NAMALWA (cell line): ENCODE measurements at regions not wholly inside any gene's neighbourhood (a gene's known extent, or its start where the extent isn't known, plus 50 kb on each side); places are given as distances from the start of the nearest gene placed in this dataset.

Source experiments
- DNase-seq: peaks from one replicate; pipeline ENCODE4 v3.0.0-alpha.2; 2015; ENCODE audit warnings: low spot score

DNA sequence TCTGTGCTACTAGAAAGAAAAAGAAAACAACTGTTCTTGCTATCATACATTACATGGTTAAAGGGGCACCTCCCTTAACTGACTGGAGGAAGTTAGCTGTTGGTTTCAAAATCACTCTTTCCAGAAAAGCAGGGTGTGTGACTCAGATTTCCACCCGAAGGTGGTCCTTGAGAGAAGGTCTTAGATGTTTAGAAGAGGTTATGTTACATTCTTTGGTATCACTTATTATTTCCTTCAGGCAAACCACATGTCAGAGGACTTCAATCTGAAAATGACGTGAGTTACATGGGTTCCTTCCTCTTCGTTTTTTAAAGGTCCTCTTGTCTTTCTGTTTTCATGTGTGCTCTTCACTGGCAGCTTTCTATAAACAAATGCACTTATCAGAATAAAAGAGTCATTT, 307.9 kb upstream of the CBLB start:
- peak; percentile 15 for DNase-seq

DNA sequence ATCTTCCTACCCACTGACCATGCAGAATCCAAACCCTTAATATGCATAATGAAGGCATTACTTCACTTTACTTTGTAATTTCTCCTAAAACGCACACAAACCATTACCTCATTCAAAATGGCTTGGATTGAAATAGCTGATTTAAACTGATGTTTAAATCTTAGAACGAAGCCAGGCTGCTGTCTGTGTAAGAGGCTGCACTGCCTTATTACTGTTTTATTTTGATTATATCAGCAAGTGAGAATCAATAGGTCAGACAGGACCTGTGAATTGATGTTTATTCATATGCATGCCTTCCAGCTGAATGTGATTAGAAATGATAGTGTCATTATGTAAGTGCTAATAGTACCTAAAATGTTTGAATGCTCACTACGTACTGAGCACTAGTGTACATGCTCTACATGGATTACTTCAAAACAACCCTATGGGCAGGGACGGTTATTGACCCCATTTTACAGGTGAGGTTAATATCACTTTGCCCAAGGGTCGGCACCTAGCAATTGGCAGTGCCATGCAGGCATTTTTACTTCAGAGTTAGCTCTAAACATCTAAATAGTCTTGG, 314.2 kb upstream of the CBLB start:
- no peak for DNase-seq

DNA sequence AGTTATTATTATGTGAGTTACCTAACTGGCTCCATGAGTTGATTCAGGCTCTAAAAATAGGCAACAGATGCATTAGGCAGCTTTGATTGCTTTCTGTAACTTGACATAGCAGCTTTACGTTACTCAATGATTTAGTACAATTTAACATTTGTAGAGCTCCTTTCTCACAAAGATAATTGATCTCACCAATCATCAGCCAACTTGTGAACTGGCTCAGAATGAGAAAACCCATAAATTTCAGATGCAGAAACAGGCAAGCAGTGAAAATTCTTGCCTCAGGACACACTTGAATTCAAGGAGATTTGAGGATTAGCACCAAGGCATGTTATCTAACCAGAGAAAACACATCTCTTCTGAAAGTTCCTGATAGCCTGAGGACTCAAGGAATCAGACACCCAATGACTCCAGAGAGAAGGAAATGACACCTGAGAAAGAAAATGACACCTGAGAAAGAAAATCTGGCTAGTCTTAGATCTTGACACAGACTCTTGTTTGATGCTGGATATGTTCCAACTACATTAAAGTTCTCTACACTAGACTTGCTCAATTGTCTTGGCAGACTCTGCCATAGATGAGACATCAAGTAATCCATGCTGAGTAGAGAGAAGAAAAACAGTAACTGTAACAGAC, 315.1 kb upstream of the CBLB start:
- no peak for DNase-seq

DNA sequence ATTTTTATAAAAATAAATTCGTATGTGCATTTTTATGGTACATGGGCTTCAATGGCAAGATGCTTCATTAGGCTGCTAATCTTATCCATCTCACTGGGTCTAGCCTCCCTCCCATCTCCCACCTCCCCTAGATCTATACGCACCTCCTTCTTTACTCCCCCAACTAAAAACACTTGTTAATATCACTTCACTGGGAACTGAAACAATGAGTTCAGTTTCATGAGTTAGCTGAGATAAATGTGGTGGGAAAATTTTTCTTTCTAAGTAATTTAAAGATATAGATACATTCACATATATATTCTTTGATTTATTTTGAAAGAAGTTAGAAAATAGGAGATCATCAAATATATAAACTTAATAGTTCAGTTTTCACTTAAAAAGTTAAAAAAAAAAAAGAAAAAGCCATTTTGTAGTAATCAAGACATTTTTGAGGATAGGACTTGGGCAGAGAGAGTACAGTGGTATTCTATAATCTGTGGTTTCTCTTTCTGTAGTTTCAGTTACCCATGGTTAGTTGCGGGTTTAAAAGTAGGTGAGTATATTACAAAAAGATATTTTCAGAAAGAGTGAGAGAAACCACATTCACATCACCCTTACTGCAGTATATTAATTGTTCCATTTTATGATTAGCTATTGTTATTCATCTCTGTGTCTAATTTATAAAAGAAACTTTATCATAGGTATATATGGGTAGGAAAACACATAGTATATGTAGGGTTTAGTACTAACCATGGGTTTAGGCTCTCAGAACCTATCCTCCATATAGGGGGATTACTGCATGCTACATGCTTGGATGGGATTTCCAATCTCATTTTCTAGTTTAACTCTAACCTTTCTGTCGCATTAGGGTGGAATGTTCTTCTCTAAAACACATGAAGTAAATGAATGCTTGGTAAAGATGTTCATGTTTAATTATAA, 316.0 kb upstream of the CBLB start:
- DNase-seq: no peak

DNA sequence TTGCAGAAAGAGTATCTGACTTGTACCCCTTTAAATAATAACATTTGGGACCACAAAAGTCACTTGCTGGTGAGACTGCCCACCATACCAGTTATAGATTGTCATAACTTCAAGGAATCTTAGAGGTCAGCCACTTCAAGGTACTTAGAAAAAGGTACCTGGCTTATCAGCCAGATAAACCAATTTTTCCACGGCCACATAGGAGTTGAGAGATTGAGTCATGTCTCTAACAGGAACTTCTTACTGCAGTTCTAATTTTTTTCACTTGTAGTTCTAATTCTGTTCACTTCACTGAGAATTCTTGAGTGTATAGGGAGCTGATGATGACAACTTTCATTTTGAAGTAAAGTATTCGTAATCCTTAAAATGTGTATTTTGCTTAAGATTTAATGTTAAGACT, 317.1 kb upstream of the CBLB start:
- no peak for DNase-seq

DNA sequence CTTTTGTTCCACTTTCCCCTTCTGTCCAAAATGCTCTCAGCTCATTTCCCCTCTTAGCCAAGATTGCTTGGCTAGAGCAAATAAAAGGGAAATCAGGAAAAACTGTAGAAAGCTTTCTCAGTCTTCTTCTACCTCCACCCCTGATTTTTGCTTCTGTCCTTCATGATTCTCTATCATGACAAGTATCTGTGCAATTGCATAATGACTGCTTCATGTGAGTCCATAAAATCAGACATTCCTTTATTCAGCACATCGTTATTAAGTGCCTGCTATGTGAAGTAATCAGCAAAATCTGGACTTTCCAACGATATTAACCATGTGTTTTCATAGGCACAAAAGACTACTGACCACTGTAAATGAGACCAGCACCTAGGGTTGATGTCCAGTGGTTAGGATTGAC, 321.5 kb upstream of the CBLB start:
- no peak for DNase-seq

DNA sequence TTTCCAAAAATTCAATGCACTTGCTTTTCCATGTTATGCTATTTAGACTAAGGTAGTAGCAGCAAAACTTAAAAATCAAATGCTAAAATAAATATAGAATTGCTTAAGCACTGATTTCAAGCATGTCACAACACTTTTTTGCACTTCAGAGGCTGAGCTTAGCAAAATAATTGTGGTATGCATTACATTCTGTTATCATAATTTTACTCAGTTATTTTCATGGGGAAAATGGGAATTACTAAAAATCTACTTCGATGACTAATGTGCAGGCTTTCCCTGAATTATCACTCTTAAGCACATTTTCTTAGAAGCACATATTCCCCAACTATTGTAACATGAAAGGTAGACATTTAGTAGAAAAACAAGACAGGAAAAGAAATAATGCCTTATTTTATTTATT, 322.4 kb upstream of the CBLB start:
- no peak for DNase-seq

DNA sequence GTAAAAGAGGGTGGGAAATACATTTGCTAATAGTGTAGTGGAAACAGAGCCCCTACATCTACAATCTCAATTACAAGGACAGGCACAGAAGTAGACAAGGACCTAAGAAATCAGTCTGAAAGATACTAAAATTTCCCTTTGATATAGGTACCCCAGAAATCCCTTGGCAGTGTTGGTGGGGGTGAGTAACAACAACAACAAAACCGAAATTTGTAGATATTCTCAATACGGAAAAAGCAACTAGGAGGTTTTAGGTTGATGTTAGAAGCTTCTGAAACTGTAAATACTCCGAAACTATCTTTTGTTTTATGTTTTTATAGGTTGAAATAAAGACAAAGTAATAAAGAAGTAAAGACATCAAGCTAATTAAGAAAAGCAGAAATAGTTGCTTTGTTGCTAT, 323.1 kb upstream of the CBLB start:
- DNase-seq: no peak

DNA sequence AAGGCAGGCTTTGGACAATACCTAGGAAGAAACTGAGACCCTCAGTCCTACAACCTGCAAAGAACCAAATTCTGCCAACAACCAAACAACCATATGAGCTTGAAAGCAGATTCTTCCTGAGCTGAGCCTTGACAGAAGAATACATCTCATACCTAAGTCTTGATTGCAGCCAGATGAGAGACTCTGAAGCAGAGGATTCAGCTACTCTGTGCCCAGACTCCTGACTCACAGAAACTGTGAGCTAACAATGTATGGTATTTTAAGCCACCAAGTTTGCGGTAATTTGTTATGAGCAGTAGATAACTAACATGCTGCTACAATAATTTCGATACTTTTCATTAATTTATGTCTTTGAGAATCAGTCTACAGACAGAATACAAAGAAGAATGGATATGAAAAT, 325.1 kb upstream of the CBLB start:
- no peak for DNase-seq

DNA sequence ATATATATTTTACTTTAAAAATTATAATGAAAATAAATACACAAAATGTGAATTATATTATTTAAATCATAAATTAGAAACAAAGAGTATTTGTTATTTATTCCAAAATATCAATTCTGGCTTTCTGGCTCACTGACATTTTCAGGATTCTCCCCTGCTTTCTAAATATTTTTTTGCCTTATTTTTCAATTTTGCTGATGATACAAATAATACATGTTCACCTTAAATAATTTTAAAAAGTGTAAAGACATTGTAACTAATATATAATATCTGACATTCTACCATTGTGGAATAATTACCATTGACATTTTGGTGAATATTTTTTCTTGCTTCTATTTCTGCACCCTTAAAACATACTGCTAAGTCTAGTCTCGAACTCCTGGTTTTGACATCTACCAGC, 325.9 kb upstream of the CBLB start:
- DNase-seq: no peak

DNA sequence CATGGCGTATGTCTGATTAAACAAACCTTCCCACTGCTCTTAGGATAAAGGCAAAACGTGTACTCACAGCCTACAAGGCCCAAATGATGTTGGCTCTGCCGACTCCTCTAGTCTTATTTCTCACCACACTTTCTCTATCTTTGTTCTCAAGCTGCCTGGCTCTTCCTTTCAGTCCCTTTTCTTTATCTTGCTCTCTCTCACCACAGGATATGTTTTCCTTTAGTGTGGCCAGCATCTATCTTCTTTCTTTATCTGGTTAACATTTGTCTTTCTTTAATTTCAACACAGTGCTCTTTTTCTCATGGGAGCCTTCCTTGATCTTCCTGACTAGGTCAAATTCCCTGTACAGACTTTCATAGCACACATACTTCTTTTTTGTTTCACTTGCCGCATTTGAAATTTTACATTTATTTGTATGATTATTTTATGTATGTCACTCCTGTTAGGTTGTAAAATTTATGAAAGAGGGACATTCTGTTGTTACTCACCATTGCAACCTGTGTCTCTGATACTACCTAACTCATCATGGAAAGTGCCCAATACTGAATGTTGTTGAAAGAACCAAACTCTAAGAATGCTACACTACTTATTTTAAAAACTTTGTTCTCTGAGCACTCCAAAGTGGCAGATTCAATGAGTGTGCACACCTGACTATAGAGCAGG, 328.9 kb upstream of the CBLB start:
- no peak for DNase-seq

DNA sequence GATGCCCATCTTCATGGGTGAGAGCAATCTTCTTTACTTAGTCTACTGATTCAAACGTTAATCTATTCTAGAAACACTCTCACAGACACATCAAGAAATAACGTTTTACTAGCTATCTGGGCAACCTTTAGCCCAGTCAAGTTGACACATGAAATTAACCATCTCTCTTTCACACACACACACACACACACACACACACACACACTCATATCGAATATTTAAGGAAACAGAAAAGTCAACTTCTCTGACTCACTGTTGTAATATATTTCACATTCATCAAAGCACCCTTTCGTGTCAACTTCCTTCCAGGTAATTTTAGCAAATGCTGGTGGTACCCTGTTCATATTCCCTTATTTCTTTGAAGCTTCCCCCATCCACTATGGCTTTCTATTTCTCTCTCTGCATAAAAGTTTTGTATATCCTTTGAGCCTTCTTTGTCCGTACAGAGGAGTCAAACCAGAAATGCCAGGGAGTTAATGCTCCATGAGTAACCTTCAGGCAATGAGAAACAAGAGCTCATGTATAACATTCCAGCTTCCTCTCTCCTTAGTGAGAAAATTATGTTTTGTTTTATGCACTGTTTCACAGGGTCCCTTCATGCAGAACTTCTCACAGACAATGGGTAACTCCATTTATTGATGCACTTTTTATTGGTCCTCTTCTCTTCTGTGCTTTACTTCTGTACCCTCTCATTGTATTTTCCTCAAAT, 335.5 kb upstream of the CBLB start:
- DNase-seq: no peak

DNA sequence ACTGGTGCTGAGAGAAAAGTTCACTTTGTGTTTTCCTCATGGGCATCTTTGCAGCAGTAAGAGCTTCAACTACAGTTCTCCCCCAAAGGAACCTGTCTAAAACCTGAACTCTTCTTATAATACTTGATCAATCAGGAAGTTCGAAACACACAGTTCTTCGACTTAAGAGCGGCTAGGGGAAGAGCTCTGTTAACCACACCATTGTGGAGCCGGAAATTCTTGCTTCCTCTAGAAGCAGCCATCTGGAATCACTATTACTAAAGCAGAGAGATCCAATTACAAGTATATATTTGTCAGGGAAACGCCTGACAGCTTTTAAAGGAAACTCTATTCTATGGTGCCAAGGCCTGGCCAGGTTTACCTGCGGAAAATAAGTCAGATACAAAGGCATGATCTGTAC, 337.3 kb upstream of the CBLB start:
- no peak for DNase-seq

DNA sequence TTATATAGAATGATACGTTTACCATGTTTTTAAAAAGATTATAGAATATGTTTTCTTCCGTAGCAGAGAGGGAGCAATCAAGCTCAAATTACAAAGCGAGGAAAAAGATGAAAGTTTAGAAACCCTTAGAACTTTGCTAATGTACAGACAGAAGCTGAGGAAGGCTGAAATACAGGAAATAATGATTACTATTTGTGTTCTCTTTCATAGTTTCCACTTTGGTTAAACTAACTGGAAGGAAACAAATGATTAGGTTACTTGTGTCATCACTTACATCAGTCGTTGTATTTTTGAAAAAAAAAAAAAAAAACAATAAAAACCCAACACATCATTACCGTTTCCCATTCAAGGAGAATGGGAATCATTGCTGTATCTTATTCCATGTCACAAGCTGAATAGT, 337.8 kb upstream of the CBLB start:
- no peak for DNase-seq

DNA sequence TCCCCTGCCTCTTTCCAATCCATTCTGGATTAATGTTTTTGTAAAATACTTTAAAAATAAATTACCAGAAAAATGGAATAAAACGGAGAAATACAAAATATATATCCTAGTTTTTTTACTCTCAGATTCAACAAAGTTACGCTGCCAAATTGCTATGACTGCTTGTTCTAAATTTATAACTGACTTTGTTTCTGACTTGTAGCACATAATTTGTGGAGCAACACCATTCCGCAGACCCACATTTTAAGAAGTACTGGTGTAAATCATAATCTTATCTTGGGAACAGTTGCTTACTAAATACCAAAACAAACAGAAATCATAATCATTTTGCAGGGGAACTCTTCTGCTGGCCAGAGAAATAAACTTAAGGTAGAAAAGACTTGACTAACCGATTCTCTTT, 339.4 kb upstream of the CBLB start:
- no peak for DNase-seq

DNA sequence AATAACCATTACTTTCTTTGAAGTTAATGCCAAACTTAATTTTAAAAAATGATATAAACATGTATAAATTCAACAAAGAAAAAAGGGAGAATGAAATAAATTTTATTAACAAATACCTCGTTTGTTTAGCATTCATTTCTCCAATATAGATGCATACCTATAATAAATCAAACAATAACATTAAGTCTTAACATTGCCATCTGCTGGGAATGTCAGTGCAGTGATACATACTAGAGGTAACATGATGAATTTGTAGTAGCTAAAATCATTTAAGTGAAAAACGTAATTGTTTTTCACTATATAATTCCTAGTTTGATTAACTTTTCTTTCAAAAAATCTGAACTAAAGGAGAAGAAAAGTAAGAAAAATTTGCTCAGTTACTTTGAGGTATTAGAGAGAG, 340.2 kb upstream of the CBLB start:
- DNase-seq: no peak

DNA sequence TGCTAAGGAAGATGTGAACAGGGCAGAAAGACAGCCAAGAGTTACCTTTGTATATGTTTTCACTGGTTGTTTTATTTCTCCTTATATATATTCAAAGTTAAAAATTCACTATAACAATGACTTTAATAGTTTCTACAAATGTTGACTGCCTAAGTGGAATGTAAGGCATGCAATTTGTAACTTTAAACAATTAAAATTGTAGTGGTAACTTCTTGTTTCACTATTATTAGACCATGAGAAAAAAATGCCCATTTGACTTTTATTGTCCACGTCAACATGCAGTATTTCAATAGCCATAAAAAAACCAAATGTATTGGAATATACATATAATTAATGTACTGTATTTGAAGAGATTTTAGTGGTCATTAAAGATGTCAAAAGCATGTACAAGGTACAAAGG, 340.7 kb upstream of the CBLB start:
- DNase-seq: no peak

DNA sequence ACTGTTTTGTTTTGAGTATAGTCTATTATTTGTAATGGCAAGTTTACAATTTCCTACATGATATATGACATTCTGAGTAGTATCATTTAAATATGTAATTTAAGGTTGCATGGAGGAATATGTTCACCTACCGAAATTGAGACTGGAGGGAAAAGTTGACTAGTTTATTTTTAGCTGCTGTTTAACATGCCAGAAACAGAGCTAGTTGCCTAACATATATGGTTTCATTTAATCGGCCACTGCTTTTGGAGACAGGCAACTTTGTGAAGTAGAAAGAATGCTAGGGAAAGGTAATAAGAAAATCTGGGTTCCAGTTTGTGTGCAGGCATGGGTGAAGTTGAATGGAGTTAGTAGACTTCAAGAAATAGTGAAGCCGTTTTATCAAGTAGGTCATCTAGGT, 342.1 kb upstream of the CBLB start:
- DNase-seq: no peak

DNA sequence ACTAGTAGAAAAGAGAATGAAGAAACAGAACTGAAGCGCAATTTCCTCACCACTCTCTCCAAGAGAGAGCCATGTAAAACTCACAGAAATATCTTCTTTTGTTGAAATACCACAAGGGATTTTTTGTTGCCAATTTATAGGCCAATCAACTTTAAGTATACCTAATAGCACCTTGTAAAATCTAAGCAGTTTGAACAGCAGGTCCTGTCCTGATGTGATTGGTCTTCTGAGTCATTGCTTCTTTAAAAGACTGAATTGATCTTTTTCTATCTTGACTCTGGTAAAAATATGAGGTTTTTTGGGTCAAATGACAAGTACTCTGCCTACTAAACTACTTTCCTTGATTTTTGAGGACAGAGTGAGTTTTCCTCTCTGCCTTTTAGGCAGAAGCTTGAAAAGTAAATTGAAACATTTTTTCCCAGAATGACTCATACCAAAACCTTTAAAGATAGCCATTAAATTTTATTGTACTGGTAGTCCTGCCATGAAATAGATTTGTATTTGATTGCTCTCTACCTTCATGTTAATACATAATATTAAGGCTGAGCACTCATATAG, 343.9 kb upstream of the CBLB start:
- DNase-seq: no peak

DNA sequence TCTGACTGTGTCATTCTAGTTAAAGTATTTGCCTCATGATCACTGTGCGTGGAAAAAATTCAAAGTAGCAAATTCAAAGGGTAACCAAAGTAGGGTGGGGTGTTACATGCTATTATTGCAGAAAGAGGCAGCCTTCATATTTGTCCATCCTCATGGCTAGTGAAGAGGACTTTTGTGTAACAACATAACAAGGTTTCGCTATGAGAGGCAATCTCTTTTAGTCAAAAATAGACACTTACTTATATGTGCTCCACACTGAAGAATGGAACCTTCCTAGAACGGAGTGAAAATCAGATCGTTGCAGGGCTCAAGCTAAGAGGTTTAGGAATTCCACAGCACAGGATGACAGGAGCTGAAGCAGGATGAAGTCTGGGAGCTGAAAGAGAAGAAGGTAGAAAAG, 345.1 kb upstream of the CBLB start:
- DNase-seq: no peak

DNA sequence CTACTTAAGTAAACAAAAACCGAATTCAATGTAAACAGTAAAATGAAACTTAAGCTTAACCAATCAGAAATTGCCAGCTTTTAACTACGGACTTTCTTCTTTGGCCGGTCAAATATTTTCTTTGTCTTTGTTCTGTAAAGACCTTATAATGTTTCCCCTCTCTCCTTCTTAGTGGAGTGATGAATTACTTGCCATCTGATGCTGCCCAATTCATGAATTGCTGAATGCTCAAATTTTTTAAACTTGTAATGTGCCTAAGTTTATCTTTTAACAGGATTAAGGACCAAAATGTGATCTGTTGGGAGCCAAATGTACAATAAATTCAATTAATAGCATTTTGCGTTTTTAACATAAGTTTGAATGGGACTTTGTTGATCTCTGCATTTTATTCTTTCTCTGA, 345.8 kb upstream of the CBLB start:
- no peak for DNase-seq

DNA sequence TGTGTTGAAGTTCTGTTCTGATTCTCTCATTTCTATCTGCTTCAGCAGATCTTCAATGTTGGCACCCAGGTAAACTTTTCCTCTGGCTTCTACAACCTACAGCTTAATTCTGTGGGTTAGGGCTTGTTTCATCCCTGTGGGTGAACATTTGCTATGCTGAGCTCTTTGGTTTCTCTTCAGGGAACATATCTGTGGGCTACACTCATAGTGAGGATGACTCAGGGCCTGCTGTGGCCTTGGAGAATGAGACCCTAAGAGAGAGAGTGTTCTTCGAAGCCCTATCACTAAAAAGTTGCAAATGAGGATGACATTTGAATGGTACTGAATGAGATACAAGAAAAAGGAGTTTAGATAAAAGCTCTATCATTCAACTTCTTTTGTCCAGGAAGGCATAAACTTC, 346.2 kb upstream of the CBLB start:
- no peak for DNase-seq
